RPMI8226 (cell line): ENCODE measurements at regions not wholly inside any gene's neighbourhood (a gene's known extent, or its start where the extent isn't known, plus 50 kb on each side); places are given as distances from the start of the nearest gene placed in this dataset.
"Not testable (repeated sequence)": the region's sequence is repeated elsewhere in the genome, so short reads cannot be mapped to it uniquely, and the experiment has no call there.

Experiments used
- DNase-seq: peaks from one replicate; pipeline ENCODE4 v3.0.0-alpha.2; 2015

DNA sequence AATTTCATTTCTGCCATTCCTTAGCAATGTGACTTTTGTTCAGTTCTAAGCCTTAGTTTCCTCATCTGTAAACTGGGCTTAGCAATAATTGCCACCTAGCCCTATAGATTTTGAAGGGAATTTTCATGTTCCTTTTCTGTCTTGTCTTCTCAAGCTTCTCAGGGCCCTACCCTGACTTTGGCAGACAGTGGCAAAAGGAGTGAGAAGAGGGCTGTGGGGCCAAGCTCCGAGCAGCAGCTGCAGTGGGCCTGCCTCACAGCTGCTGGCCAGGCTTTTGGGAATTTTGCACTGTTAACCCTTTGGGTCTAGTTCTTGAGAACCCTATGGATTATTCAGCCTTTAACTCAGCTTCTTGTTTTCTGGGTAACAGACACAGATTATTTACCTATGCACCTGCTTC is 67.6 kb upstream of the IGSF1 start:
- no peak for DNase-seq

DNA sequence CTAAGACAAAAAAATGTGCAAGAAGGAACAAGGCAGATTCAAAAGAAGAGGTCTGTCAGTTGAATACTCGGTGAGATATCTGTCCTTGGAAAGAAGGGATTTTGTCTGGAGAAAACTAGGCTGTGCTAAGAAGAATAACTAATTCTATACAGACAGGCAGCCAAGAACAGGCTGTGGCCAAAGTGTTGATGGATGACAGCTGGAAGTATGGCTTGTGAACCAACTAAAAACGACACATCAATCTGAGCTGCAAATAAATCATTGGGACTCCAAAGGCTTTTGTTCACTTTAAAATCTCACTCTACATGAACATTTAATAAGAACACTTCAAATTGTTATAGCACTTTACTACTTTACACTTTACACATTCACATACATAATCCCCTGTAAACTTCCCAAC is 70.5 kb upstream of the IGSF1 start:
- DNase-seq, result no peak

DNA sequence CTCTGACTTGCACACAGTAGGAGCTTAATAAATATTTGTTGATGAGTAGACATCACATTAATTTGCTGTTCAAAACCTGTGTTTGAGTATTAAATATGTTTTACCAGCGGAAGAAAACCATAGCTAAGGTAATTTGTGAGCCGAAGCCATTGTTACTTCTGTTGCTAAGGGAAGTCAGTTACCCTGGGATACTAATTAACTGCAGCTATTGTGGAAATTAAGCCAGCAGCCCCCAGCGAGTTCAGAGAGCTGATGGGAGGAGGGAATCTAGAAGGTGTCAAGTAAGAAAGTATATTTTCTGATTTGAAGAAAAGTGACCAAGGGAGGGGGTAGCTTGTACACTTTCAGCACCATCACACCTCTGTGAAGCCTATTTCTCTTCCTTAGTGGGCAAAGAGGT is 76.7 kb upstream of the IGSF1 start:
- no peak for DNase-seq

DNA sequence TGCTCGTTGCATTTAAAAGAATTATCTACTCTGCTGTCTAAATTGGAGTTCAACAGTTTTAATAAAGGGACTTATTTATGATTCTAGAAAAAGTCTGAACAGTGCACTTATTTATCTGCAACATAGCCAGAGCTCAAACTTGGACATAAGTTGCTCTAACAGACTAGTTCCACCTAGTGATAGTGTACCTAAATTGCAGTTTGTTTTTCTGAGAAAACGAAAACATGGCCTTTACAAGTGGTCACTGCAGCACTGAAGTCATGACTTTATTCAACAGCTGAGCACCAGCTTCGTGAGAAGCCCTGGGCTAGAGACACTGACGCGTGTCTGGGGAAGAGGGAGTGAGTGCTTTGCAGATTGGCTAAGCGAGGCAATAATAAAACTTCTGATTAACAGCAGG is 77.3 kb upstream of the IGSF1 start:
- peak; percentile 2 for DNase-seq

DNA sequence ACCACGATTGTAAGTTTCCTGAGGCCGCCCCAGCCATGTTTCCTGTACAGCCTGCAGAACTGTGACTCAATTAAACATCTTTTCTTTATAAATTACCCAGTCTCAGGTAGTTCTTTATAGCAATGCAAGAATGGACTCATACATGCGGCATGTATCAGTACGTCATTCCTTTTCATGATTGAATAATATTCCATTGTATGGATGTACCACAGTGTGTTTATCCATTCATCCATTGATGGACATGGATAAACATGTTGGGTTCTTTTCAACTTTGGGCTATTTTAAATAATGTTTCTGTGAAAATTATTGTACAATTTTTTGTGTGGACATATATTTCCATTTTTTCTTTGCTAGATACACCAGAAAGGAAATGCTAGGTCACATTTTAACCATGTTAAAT is 99.2 kb upstream of the IGSF1 start:
- no peak for DNase-seq

DNA sequence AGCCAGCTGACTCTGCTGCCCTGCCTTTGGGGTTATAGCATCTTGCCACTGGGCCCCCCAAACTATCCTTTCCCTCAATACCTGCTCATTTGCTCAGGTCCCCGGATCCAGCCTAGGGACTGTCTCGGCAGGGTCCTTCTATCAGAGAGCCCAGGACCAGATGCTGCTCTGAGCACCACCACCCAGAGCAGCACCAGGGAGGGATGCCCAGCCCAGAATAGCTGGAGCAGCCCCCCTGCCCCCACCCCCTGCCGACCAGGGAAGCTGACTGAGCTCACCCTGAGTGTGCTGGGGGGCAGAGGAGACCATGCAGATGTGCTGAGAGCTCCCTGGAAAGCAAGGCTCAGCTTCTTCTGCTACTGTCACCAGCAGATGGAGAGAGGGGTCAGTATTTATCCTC is 103.6 kb upstream of the IGSF1 start:
- DNase-seq, result no peak

DNA sequence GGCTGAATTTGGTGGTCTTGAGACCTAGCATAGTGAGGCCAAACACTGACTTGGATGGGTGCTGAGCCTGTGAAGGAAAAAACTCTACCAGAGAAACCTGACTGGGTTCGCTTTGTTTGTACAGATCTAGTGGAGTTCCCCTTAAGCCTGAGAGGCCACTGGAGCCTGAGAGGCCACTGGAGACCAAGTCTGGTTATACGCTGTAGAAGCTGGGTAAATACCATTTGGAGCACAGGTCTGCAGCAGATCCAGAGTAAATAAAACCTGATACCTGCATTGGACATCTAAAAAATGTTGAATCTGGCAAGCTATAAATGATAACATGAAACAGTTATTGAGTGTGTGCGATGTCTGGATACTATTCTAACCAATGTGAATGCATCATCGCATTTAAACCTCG is 104.3 kb upstream of the IGSF1 start:
- DNase-seq, result no peak

DNA sequence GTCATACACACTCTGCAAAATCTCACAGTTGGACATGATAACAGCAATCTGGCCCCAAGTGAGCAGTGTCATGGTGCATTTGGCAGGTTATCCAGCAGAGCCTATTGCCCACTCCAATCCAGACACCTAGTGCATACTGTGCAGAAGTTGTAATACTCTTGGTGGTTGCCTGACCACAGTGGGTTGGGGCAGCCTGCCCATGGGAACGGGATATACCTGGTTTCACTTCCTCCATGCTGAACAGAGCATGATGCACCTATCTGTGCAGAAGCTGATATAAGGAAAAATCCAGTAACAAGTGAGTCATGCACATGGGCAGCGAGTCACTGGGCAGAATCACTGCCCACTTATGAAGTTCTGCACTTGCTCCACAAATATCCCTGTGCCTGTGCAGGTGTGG is 105.3 kb upstream of the IGSF1 start:
- DNase-seq, result peak; percentile 75

DNA sequence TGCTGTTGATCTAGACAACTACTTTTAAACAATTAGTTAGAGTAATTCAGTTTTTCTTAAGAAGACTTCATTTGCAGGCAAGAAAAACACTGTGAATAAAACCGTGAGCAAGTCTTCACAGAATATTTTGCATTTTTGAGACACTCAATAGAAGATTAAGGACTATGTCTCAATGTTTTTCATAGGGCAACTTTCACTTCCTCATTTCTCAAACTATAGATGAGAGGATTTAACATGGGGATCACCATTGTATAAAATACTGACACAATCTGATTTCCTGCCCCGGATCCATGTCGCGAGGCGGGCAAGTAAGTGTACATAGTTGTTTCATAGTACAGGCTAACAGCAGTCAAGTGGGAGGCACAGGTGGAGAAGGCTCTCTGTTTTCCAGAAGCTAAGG is 108.8 kb upstream of the IGSF1 start:
- peak; percentile 34 for DNase-seq

DNA sequence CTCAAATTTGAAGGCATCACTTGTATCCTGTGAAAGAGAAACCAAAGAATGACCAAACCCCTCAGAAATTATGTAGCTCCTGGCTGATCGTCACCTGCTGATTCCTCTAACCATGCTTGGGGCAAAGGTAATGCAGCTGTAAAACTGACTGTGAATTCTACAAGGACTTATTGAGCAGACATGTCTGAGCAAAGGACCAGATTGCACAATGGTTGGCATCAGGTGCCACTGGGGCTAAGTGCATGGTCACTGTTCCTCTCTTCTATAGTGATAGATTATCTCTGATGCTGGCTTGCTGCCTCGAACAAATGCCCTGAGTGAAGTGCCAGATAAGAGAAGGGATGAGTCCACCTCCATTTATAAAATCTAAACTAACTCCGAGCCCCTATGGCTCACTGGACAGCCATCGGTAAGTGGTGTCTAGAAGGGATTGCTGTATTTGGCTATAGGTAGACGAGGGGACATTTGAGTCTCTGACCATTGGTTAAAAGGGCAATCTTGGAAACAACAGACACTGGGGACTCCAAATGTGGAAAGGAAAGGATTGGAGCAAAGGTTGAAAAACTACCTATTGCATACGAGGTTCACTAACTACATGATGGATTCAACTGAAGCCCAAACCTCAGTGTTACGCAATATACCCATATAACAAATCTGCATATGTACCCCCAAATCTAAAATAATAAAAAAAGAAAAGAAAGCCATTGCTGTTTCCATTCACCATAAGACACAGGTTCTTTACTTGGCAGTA is 110.7 kb upstream of the IGSF1 start:
- no peak for DNase-seq

DNA sequence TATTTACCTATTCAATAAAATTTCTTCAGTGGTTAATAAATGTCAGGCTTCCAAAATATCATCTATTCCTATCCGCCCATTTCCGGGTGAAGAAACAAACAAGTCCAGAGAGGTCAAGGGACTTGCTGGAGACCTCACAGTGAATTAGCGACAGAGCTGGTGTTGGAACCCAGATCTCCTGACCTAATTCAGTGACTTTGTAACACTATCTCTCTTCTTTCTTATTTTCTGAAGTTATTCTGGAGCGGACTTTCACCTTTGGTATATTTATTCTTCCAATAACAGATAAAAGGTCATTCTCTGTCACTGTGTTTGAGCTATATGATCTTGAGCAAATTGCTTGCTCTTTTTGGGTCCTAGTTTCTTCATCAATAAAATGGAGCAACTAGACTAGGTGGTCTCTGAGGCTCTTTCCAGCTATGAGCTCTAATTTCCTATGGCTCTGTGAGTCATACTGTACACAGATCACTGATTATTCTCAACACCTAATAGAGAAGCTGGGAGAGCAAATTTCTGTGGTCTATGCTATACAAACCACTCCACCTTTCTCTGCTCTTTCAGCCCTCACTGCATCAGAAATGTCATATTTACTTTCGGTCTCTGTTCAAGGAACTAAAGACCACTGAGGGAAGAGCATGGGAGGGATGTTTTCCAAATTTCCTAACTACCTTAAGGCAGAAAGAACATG is 113.2 kb upstream of the IGSF1 start:
- DNase-seq, result no peak

DNA sequence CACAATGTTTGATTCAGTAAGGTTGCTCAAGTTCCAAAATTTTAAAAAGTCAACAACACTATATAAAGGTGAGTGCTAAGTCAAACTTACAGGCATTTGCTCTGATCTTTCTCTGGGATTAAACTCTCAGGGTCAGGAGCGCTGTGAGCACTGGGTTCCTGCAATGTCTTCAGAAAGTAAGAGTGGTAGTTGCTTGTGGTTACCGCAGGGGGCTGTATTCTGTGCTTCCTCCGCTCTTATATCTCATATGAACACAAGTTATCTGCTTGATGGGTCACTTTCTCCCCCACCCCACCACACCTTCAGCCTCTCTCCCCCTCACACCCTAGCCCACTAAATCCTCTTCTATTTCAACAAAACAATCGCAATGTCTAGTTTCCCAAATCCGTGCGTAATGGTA is 116.4 kb upstream of the IGSF1 start:
- no peak for DNase-seq

DNA sequence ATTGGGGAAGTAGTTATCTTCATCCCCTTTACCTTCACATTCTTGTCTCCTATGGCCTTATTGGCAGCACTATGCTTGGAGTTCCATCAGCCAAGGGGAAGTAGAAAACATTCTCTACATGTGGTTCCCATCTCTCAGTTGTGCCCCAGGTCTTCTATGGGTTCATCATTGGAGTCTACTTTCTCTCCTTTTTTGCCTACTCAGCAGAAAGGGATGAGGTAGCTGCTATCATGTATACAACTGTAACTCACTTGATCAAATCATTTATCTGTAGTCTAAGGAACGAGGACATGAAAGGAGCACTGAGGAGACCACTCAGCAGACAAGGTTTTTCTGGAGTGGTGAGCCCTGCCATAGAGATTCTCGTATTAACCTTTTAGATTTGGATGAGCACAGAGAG is 119.0 kb upstream of the OR13H1 start:
- DNase-seq, result no peak

DNA sequence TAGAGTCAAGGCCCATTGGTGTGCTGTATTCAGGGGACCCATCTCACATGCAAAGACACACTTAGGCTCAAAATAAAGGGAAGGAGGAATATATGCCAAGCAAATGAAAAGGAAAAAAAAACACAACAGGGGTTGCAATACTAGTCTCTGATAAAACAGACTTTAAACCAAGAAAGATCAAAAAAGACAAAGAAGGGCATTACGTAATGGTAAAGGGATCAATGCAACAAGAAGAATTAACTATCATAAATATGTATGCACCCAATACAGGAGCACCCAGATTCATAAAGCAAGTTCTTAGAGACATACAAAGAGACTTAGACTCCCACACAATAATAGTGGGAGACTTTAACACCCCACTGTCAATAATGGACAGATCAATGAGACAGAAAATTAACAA is 113.4 kb upstream of the OR13H1 start:
- not testable (repeated sequence) for DNase-seq

DNA sequence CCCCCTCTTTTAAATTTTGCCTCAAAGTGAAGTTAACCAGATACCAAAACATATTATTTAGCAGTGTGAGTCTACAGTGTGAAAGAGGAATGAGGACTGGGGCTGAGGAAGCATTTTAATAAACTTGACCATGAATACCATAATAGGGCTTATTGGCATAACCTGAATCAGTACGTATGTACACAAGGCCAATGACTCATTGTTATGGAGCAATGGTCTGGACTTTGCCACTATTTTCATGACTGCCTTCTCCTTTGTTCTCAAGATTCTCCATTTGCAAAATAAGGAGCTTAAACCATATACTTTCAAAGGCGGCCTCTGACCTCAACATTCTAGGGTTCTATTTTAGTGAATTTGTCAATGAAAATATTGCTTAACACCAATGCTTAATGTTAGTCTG is 102.8 kb upstream of the OR13H1 start:
- no peak for DNase-seq

DNA sequence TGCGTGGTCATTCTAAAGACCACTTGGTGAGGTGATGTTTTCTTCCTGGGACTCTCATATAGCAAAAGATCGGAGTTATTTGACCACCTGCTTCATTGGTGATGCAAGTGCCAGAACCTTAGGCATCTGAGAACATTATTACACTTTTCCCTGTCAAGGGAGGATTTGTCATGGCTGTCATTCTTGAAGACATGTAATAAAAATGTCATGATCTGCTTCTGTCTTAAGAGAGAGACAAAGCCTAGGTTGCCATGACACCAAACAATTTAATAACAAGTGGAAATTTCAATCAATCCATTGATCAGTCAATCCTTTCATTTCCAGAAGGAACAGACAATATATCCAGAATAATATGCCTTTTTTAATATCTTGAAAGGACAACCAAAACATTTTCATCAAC is 97.9 kb upstream of the OR13H1 start:
- DNase-seq, result no peak

DNA sequence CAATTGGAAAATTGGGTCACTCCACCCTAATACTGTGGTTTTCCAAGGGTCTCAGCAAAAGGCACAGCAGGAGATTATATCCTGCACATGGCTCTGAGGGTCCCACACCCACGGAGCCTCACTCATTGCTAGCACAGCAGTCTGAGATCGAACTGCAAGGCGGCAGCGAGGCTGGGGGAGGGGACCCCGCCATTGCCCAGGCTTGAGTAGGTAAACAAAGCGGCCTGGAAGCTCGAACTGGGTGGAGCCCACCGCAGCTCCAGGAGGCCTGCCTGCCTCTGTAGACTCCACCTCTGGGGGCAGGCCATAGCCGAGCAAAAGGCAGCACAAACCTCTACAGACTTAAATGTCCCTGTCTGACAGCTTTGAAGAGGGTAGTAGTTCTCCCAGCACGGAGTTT is 82.0 kb upstream of the OR13H1 start:
- DNase-seq, result not testable (repeated sequence)

DNA sequence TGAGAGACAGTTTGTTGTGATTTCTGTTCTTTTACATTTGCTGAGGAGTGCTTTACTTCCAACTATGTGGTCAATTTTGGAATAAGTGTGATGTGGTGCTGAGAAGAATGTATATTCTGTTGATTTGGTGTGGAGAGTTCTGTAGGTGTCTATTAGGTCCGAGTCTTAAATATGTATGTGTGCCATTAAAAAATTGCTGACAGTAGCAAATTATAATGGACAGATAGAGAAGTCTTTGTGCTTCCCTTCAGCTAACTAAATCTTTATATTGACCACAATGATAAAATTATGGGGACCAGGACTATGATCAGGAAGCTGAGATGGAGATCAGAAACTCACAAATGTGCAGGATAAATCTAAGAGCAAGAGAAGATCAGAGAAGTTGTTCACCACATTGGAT is 70.1 kb upstream of the OR13H1 start:
- DNase-seq, result not testable (repeated sequence)

DNA sequence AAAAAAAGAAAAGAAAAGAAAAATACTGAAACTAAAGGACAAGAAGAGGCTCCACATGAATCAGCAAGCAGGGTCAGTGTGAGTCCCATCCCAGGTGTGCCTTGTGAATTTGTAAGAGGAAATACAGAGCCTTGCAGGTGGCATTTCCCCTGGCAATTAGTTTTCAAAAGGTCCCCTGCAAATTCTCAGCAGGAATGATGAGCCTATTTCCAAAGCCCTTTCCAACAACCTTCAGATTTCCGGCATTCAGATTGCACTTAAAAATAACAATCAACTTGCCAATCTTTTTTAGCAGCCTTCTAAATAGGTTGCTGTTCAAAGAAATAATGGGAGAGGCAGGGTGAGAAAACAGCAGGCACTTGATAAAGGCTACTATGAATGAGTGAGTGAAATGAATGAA is 66.4 kb upstream of the OR13H1 start:
- DNase-seq, result no peak
